HepG2 (cell line): ENCODE measurements at regions not wholly inside any gene's neighbourhood (a gene's known extent, or its start where the extent isn't known, plus 50 kb on each side); places are given as distances from the start of the nearest gene placed in this dataset.

Source experiments
- ASH2L ChIP-seq: fragments of 300-600, 200-600 bp; sonication (generic); IDR thresholded peaks from 2 replicates; pipeline ENCODE4 v1.7.0; 2017; ENCODE audit warnings: low read depth, mild to moderate bottlenecking, moderate library complexity, mixed read lengths, low read length; ENCODE audit not compliant: insufficient read length
- CBX2 ChIP-seq, 2 experiments: fragments of 200-600 bp in 1 of 2; sonication (generic); formaldehyde crosslinking in 1 of 2; IDR thresholded peaks; 2 replicates each; pipeline versions ENCODE4 v1.7.0 to v1.8.1; 2018 to 2022; ENCODE audit warnings: low read depth in 2 of 2, low read length in 1 of 2, mild to moderate bottlenecking in 1 of 2, missing genetic modification reagents in 1 of 2
- DR1 ChIP-seq: sonication (generic); formaldehyde crosslinking; IDR thresholded peaks from 2 replicates; pipeline ENCODE4 v1.8.0; 2021; ENCODE audit warnings: mild to moderate bottlenecking, missing genetic modification reagents, inconsistent platforms
- FOXJ3 ChIP-seq: sonication (generic); formaldehyde crosslinking; IDR thresholded peaks from 2 replicates; pipeline ENCODE4 v1.4.0; 2020; ENCODE audit warnings: missing genetic modification reagents, mild to moderate bottlenecking, borderline replicate concordance
- GRHL1 ChIP-seq: sonication (generic); formaldehyde crosslinking; conservative IDR thresholded peaks from 2 replicates; pipeline ENCODE4 v1.8.0; 2022; ENCODE audit warnings: missing genetic modification reagents
- MZF1 ChIP-seq: sonication (generic); formaldehyde crosslinking; IDR thresholded peaks from 2 replicates; pipeline ENCODE4 v1.8.1; 2023; ENCODE audit warnings: mild to moderate bottlenecking, missing genetic modification reagents, borderline replicate concordance
- RBM39 ChIP-seq: fragments of 200-400 bp; formaldehyde crosslinking; IDR thresholded peaks from one replicate; pipeline ENCODE4 v1.6.1; 2018; ENCODE audit warnings: antibody characterized with exemption, mild to moderate bottlenecking, low read depth, low read length; ENCODE audit not compliant: poor library complexity, severe bottlenecking
- SP2 ChIP-seq: sonication (generic); formaldehyde crosslinking; IDR thresholded peaks from 2 replicates; pipeline ENCODE4 v1.5.1; 2020; ENCODE audit warnings: mild to moderate bottlenecking, missing genetic modification reagents
- U2AF2 ChIP-seq: fragments of 200-400 bp; formaldehyde crosslinking; IDR thresholded peaks from 2 replicates; pipeline ENCODE4 v1.6.1; 2017; ENCODE audit warnings: low read depth, mild to moderate bottlenecking, low read length
- ZGPAT ChIP-seq: IDR thresholded peaks from 2 replicates; pipeline ENCODE4 v1.6.1; 2016; ENCODE audit warnings: mild to moderate bottlenecking
- ZNF382 ChIP-seq: sonication (generic); formaldehyde crosslinking; IDR thresholded peaks from 2 replicates; pipeline ENCODE4 v1.5.0; 2020; ENCODE audit warnings: missing genetic modification reagents, mild to moderate bottlenecking, borderline replicate concordance
- ZSCAN30 ChIP-seq: sonication (generic); formaldehyde crosslinking; IDR thresholded peaks from 2 replicates; pipeline ENCODE4 v1.5.0; 2020; ENCODE audit warnings: mild to moderate bottlenecking, missing genetic modification reagents

DNA sequence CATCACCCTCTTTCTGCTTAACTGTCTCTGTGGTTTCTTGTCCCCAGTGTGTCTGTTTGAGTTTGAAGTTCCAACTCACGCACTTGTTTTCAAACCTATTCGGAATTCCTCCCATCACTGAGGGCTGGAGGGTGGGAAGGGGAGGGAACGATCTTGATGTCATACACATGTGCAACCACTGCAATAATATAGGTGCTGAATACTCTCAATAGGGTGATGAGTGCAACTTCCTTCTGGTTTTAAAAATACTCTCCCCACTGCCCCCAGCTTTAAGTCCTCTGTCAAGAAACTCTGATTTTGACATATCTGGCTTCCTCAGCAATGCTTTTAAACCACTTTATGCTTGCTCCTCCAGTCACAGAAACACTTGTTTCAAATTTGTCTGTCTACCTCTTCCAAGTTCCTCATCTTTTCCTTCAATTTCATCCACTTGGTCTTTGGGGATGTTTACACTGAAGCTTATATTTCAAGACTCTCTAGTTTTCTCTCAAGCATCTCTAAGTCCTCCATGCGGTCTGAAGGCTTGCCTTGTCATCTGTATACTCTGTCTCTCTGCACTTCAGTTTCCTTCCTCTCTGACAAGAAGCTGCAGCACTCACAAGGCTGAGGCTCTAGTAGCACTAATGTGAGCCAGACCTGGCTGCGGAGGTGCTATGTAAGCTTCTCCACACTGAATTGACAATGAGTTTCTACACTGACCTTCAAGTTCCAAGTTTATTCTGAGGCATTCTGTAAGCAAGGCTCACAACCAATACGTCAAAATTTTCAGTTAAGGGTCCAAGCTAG, 422.3 kb downstream of the ZEB2 start (continued):
- TF ChIP-seq ZGPAT (CRISPR knock-in tag) (no peak), DR1 (no peak), MZF1 (no peak), ZSCAN30 (CRISPR knock-in tag) (no peak), GRHL1 (CRISPR knock-in tag) (no peak), CBX2 (IDR thresholded peaks at IDR 0.05; ENCODE audit: low read depth, low read length) (no peak), CBX2 (CRISPR knock-in tag; IDR thresholded peaks at IDR 0.05; ENCODE audit: low read depth) (no peak), SP2 (no peak), RBM39 (no peak), ZNF382 (CRISPR knock-in tag) (no peak), ASH2L (no peak), U2AF2 (no peak), FOXJ3 (CRISPR knock-in tag) (no peak)
